Body of pancreas (tissue), 4 donors: ENCODE measurements at regions not wholly inside any gene's neighbourhood (a gene's known extent, or its start where the extent isn't known, plus 50 kb on each side); places are given as distances from the start of the nearest gene placed in this dataset.

Source experiments
- CTCF ChIP-seq, 7 experiments: fragments of 450-650 bp in 4 of 7; fragments of 200-600 bp in 3 of 7; sonication (generic) in 3 of 7; IDR thresholded peaks; one replicate each; pipeline ENCODE4 v1.5.1; 2016 to 2019; ENCODE audit warnings: antibody characterized with exemption in 7 of 7
- POLR2A ChIP-seq, 3 donors: fragments of 450-650 bp; IDR thresholded peaks; one replicate each; pipeline ENCODE4 v1.6.1; 2016; ENCODE audit warnings: antibody characterized with exemption in 3 of 3, mild to moderate bottlenecking in 2 of 3

GRCh38 chr17:70520956-70521355, 351.6 kb downstream of the KCNJ2 start:
- TF ChIP-seq CTCF (IDR thresholded peaks at IDR 0.05), result no peak
- TF ChIP-seq POLR2A (IDR thresholded peaks at IDR 0.05), result no peak
